ENCODE measurements at regions not wholly inside any gene's neighbourhood (a gene's known extent, or its start where the extent isn't known, plus 50 kb on each side); places are given as distances from the start of the nearest gene placed in this dataset.

GRCh38 chr2:5988120-5988519, 295.9 kb downstream of the SOX11 start:
- Mint-ChIP-seq H3K27ac (no peak overlapping the region), H3K4me1 (no peaks in the 10 kb centered on the region), H3K9me3 (no peaks in the 10 kb centered on the region), H3K27me3 (no peaks in the 10 kb centered on the region), H3K36me3 (no peaks in the 10 kb centered on the region), H3K4me3 (no peak overlapping the region)
- no peak for DNase-seq
- no peak for ATAC-seq (replicated peaks)

- Mint-ChIP-seq H3K9me3 (no peaks in the 10 kb centered on the region), H3K27me3 (no peaks in the 10 kb centered on the region)
These were observed 297.9 kb downstream of the SOX11 start for GRCh38 chr2:5990086-5990485.

GRCh38 chr2:5991305-5991968, 299.3 kb downstream of the SOX11 start:
- Mint-ChIP-seq H3K27ac (no peak overlapping the region), H3K36me3 (no peaks in the 10 kb centered on the region), H3K4me3 (no peak overlapping the region), H3K9me3 (no peaks in the 10 kb centered on the region), H3K27me3 (no peaks in the 10 kb centered on the region), H3K4me1 (no peaks in the 10 kb centered on the region)
- ATAC-seq (replicated peaks) (no peak), DNase-seq (no peak)

More at GRCh38 chr2:5990086-5990485, 297.9 kb downstream of the SOX11 start:
- no peaks in the 10 kb centered on the region for H3K4me1 Mint-ChIP-seq
- H3K27ac Mint-ChIP-seq = no peak overlapping the region
- DNase-seq (no peak), ATAC-seq (replicated peaks) (no peak)
- H3K36me3 Mint-ChIP-seq = no peaks in the 10 kb centered on the region
- H3K4me3 Mint-ChIP-seq = no peak overlapping the region

GRCh38 chr2:5995832-5996231, 303.6 kb downstream of the SOX11 start:
- no peaks in the 10 kb centered on the region for H3K36me3 Mint-ChIP-seq
- no peak for DNase-seq
- no peak overlapping the region for H3K4me3 Mint-ChIP-seq
- H3K9me3 Mint-ChIP-seq = no peaks in the 10 kb centered on the region
- H3K4me1 Mint-ChIP-seq = no peaks in the 10 kb centered on the region
- no peaks in the 10 kb centered on the region for H3K27me3 Mint-ChIP-seq
- H3K27ac Mint-ChIP-seq = no peak overlapping the region
- ATAC-seq (replicated peaks) = no peak

- H3K4me1 Mint-ChIP-seq = no peaks in the 10 kb centered on the region
- DNase-seq (no peak), ATAC-seq (replicated peaks) (no peak)
- H3K27ac Mint-ChIP-seq = no peak overlapping the region
- H3K4me3 Mint-ChIP-seq = no peak overlapping the region
- peaks cover 0 to 5% of the 10 kb centered on the region in 2 donors for H3K9me3 Mint-ChIP-seq
- no peaks in the 10 kb centered on the region for H3K27me3 Mint-ChIP-seq
- no peaks in the 10 kb centered on the region for H3K36me3 Mint-ChIP-seq
These were observed 316.0 kb downstream of the SOX11 start for GRCh38 chr2:6008186-6008585.

GRCh38 chr2:6008726-6009125, 316.5 kb downstream of the SOX11 start:
- H3K27ac Mint-ChIP-seq = no peak overlapping the region
- no peak for DNase-seq
- H3K4me3 Mint-ChIP-seq = no peak overlapping the region
- no peaks in the 10 kb centered on the region for H3K36me3 Mint-ChIP-seq
- peaks cover 0 to 4% of the 10 kb centered on the region in 2 donors for H3K9me3 Mint-ChIP-seq
- no peak for ATAC-seq (replicated peaks)
- H3K27me3 Mint-ChIP-seq = no peaks in the 10 kb centered on the region
- H3K4me1 Mint-ChIP-seq = no peaks in the 10 kb centered on the region

GRCh38 chr2:6010163-6010562, 318.0 kb downstream of the SOX11 start:
- Mint-ChIP-seq H3K4me3 (no peak overlapping the region), H3K9me3 (peaks cover 0 to 2% of the 10 kb centered on the region in 2 donors), H3K27ac (no peak overlapping the region), H3K4me1 (no peaks in the 10 kb centered on the region), H3K36me3 (no peaks in the 10 kb centered on the region), H3K27me3 (no peaks in the 10 kb centered on the region)
- no peak for DNase-seq
- no peak for ATAC-seq (replicated peaks)

- peaks cover 0 to 2% of the 10 kb centered on the region in 2 donors for H3K9me3 Mint-ChIP-seq
- ATAC-seq (replicated peaks) (no peak), DNase-seq (no peak)
- H3K27ac Mint-ChIP-seq = no peak overlapping the region
- no peaks in the 10 kb centered on the region for H3K4me1 Mint-ChIP-seq
- no peaks in the 10 kb centered on the region for H3K27me3 Mint-ChIP-seq
- H3K36me3 Mint-ChIP-seq = no peaks in the 10 kb centered on the region
- H3K4me3 Mint-ChIP-seq = no peak overlapping the region
These were observed 319.7 kb downstream of the SOX11 start for GRCh38 chr2:6011921-6012320.

- no peaks in the 10 kb centered on the region for H3K9me3 Mint-ChIP-seq
- DNase-seq (no peak), ATAC-seq (replicated peaks) (no peak)
- no peaks in the 10 kb centered on the region for H3K36me3 Mint-ChIP-seq
- no peaks in the 10 kb centered on the region for H3K27me3 Mint-ChIP-seq
- H3K4me3 Mint-ChIP-seq = no peak overlapping the region
- H3K27ac Mint-ChIP-seq = no peak overlapping the region
- H3K4me1 Mint-ChIP-seq = no peaks in the 10 kb centered on the region
These were observed 325.6 kb downstream of the SOX11 start for GRCh38 chr2:6017736-6018286.

- Mint-ChIP-seq H3K4me1 (no peaks in the 10 kb centered on the region), H3K27me3 (no peaks in the 10 kb centered on the region), H3K9me3 (no peaks in the 10 kb centered on the region), H3K27ac (no peak overlapping the region), H3K36me3 (no peaks in the 10 kb centered on the region), H3K4me3 (no peak overlapping the region)
- DNase-seq (no peak), ATAC-seq (replicated peaks) (no peak)
These were observed 332.0 kb downstream of the SOX11 start for GRCh38 chr2:6024229-6024628.

GRCh38 chr2:6024784-6025183, 332.6 kb downstream of the SOX11 start:
- H3K27me3 Mint-ChIP-seq = no peaks in the 10 kb centered on the region
- no peaks in the 10 kb centered on the region for H3K4me1 Mint-ChIP-seq

GRCh38 chr2:6025391-6025790, 333.2 kb downstream of the SOX11 start:
- no peaks in the 10 kb centered on the region for H3K27me3 Mint-ChIP-seq

More at GRCh38 chr2:6024784-6025183, 332.6 kb downstream of the SOX11 start:
- H3K4me3 Mint-ChIP-seq = no peak overlapping the region
- H3K27ac Mint-ChIP-seq = no peak overlapping the region
- ATAC-seq (replicated peaks) = no peak
- H3K36me3 Mint-ChIP-seq = no peaks in the 10 kb centered on the region
- no peaks in the 10 kb centered on the region for H3K9me3 Mint-ChIP-seq
- DNase-seq = no peak

GRCh38 chr2:6027066-6027465, 334.9 kb downstream of the SOX11 start:
- H3K9me3 Mint-ChIP-seq = no peaks in the 10 kb centered on the region
- H3K27ac Mint-ChIP-seq = no peak overlapping the region
- no peak overlapping the region for H3K4me3 Mint-ChIP-seq
- H3K4me1 Mint-ChIP-seq = no peaks in the 10 kb centered on the region
- H3K36me3 Mint-ChIP-seq = no peaks in the 10 kb centered on the region
- no peaks in the 10 kb centered on the region for H3K27me3 Mint-ChIP-seq
- ATAC-seq (replicated peaks) (no peak), DNase-seq (no peak)

More at GRCh38 chr2:6025391-6025790, 333.2 kb downstream of the SOX11 start:
- DNase-seq = no peak
- no peak overlapping the region for H3K4me3 Mint-ChIP-seq
- no peaks in the 10 kb centered on the region for H3K36me3 Mint-ChIP-seq
- no peak overlapping the region for H3K27ac Mint-ChIP-seq
- H3K9me3 Mint-ChIP-seq = no peaks in the 10 kb centered on the region
- no peaks in the 10 kb centered on the region for H3K4me1 Mint-ChIP-seq
- ATAC-seq (replicated peaks) = no peak

GRCh38 chr2:6031200-6031867, 339.1 kb downstream of the SOX11 start:
- no peak overlapping the region for H3K4me3 Mint-ChIP-seq
- ATAC-seq (replicated peaks) (no peak), DNase-seq (no peak)
- no peaks in the 10 kb centered on the region for H3K36me3 Mint-ChIP-seq
- no peaks in the 10 kb centered on the region for H3K27me3 Mint-ChIP-seq
- no peaks in the 10 kb centered on the region for H3K9me3 Mint-ChIP-seq
- H3K27ac Mint-ChIP-seq = no peak overlapping the region
- H3K4me1 Mint-ChIP-seq = no peaks in the 10 kb centered on the region

- no peaks in the 10 kb centered on the region for H3K9me3 Mint-ChIP-seq
- no peak for DNase-seq
- no peak for ATAC-seq (replicated peaks)
- no peak overlapping the region for H3K27ac Mint-ChIP-seq
- H3K4me3 Mint-ChIP-seq = no peak overlapping the region
- no peaks in the 10 kb centered on the region for H3K4me1 Mint-ChIP-seq
- no peaks in the 10 kb centered on the region for H3K36me3 Mint-ChIP-seq
- H3K27me3 Mint-ChIP-seq = peaks cover 0 to 4% of the 10 kb centered on the region in 2 donors
These were observed 344.0 kb downstream of the SOX11 start for GRCh38 chr2:6036211-6036610.

Measured in stimulated activated naive B cell treated with anti-CD40 and anti-IgM and Interleukin-4, amounts not matched to agents 10 μg/mL and 1 μg/mL and 100 μg/mL, for 72 hours (primary cell).